Skeletal muscle cell (primary cell): ENCODE measurements at regions not wholly inside any gene's neighbourhood (a gene's known extent, or its start where the extent isn't known, plus 50 kb on each side); places are given as distances from the start of the nearest gene placed in this dataset.
A peak's percentile ranks its signal among the peaks of the same experiment; 100 is the strongest.
"Not testable (repeated sequence)": the region's sequence is repeated elsewhere in the genome, so short reads cannot be mapped to it uniquely, and the experiment has no call there.

Source experiments
- DNase-seq: peaks from one replicate; pipeline ENCODE4 v3.0.0-alpha.2; 2010; ENCODE audit warnings: low read depth
- H3K4me3 ChIP-seq: 2 replicates; pipeline ENCODE4 v1.5.1; 2011; ENCODE audit warnings: low read depth, mild to moderate bottlenecking, control low read depth, low read length, moderate library complexity

GRCh38 chr17:37830151-37830993 lies 85.5 kb upstream of the HNF1B start:
- no peak for DNase-seq
- H3K4me3 ChIP-seq, result no peak overlapping the region

- no peak overlapping the region for H3K4me3 ChIP-seq
- DNase-seq, result no peak
Measured at GRCh38 chr17:37829592-37830123, 84.8 kb upstream of the HNF1B start.

GRCh38 chr17:37828651-37829124 lies 83.8 kb upstream of the HNF1B start:
- no peak overlapping the region for H3K4me3 ChIP-seq
- DNase-seq, result no peak

GRCh38 chr17:37827905-37828650 lies 83.2 kb upstream of the HNF1B start:
- no peak for DNase-seq
- no peak overlapping the region for H3K4me3 ChIP-seq

GRCh38 chr17:37826497-37827430 lies 81.9 kb upstream of the HNF1B start:
- DNase-seq, result no peak
- H3K4me3 ChIP-seq, result no peak overlapping the region

GRCh38 chr17:37825851-37826250 lies 81.0 kb upstream of the HNF1B start:
- no peak overlapping the region for H3K4me3 ChIP-seq
- no peak for DNase-seq

- H3K4me3 ChIP-seq, result no peak overlapping the region
- DNase-seq, result peak; percentile 34
Measured at GRCh38 chr17:37824534-37825485, 80.0 kb upstream of the HNF1B start.

GRCh38 chr17:37823996-37824395 lies 79.1 kb upstream of the HNF1B start:
- H3K4me3 ChIP-seq, result no peak overlapping the region
- no peak for DNase-seq

- DNase-seq, result peak; percentile 44
Measured at GRCh38 chr17:37820995-37821713, 76.3 kb upstream of the HNF1B start.

GRCh38 chr17:37820313-37820994 lies 75.6 kb upstream of the HNF1B start:
- H3K4me3 ChIP-seq, result no peak overlapping the region
- no peak for DNase-seq

More at GRCh38 chr17:37820995-37821713, 76.3 kb upstream of the HNF1B start:
- no peak overlapping the region for H3K4me3 ChIP-seq

- DNase-seq, result no peak
- no peak overlapping the region for H3K4me3 ChIP-seq
Measured at GRCh38 chr17:37818689-37819088, 73.8 kb upstream of the HNF1B start.

GRCh38 chr17:37816950-37817349 lies 72.1 kb upstream of the HNF1B start:
- H3K4me3 ChIP-seq, result no peak overlapping the region
- no peak for DNase-seq

GRCh38 chr17:37815536-37815935 lies 70.7 kb upstream of the HNF1B start:
- DNase-seq, result no peak

GRCh38 chr17:37813751-37814150 lies 68.9 kb upstream of the HNF1B start:
- H3K4me3 ChIP-seq, result no peak overlapping the region
- peak; percentile 75 for DNase-seq

More at GRCh38 chr17:37815536-37815935, 70.7 kb upstream of the HNF1B start:
- no peak overlapping the region for H3K4me3 ChIP-seq

GRCh38 chr17:37808846-37809245 lies 64.0 kb upstream of the HNF1B start:
- not testable (repeated sequence) for H3K4me3 ChIP-seq, DNase-seq

GRCh38 chr17:37802712-37803416 lies 58.0 kb upstream of the HNF1B start:
- H3K4me3 ChIP-seq, result no peak overlapping the region
- DNase-seq, result peak; percentile 47
